ENCODE measurements at regions not wholly inside any gene's neighbourhood (a gene's known extent, or its start where the extent isn't known, plus 50 kb on each side); places are given as distances from the start of the nearest gene placed in this dataset.

GRCh38 chr5:67400752-67401151 lies 204.2 kb upstream of the CD180 start (continued):
- TF ChIP-seq, protein P1, sequence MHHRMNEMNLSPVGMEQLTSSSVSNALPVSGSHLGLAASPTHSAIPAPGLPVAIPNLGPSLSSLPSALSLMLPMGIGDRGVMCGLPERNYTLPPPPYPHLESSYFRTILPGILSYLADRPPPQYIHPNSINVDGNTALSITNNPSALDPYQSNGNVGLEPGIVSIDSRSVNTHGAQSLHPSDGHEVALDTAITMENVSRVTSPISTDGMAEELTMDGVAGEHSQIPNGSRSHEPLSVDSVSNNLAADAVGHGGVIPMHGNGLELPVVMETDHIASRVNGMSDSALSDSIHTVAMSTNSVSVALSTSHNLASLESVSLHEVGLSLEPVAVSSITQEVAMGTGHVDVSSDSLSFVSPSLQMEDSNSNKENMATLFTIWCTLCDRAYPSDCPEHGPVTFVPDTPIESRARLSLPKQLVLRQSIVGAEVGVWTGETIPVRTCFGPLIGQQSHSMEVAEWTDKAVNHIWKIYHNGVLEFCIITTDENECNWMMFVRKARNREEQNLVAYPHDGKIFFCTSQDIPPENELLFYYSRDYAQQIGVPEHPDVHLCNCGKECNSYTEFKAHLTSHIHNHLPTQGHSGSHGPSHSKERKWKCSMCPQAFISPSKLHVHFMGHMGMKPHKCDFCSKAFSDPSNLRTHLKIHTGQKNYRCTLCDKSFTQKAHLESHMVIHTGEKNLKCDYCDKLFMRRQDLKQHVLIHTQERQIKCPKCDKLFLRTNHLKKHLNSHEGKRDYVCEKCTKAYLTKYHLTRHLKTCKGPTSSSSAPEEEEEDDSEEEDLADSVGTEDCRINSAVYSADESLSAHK (tag by site-specific recombination; IDR thresholded peaks at IDR 0.05): no peak
- TF ChIP-seq ZNF140 (tag by site-specific recombination; IDR thresholded peaks at IDR 0.05): no peak
- TF ChIP-seq ZNF548 (tag by site-specific recombination; IDR thresholded peaks at IDR 0.05): no peak
- TF ChIP-seq ZNF157 (tag by site-specific recombination; IDR thresholded peaks at IDR 0.05): no peak
- no peak for TF ChIP-seq YY2 (tag by site-specific recombination; IDR thresholded peaks at IDR 0.05)
- no peak for TF ChIP-seq ZSCAN5A (tag by site-specific recombination; IDR thresholded peaks at IDR 0.05)

GRCh38 chr5:67395790-67396418 lies 199.3 kb upstream of the CD180 start:
- Histone ChIP-seq H3K9me3 (ENCODE audit: control insufficient read depth, insufficient read depth, low read depth, low read length) (no peaks in the 10 kb centered on the region), H3K4me3 (ENCODE audit: low read depth, low read length) (no peak overlapping the region), H3K4me1 (ENCODE audit: control insufficient read depth, insufficient read depth, low read length) (peaks cover under 1% of the 10 kb centered on the region; the same call in 1 of the 2 replicates), H3K27ac (ENCODE audit: extremely low read depth, low read depth, low read length) (no peak overlapping the region), H3K36me3 (ENCODE audit: control insufficient read depth in 2 of 2, insufficient read depth in 1 of 2, low read length in 2 of 2) (no peaks in the 10 kb centered on the region)
- ChIA-PET POLR2A (no interaction called here), CTCF (interaction anchor here (1.0 to 1.2 kb wide), 3 partner anchors 8 to 150 kb away, joined by 3 to 4 read pairs (median 3); no protein-coding TSS in a partner anchor)
- TF ChIP-seq ZFP41 (tag by site-specific recombination; IDR thresholded peaks at IDR 0.05; ENCODE audit: borderline replicate concordance) (no peak), MZF1 (tag by site-specific recombination; IDR thresholded peaks at IDR 0.05; ENCODE audit: borderline replicate concordance) (peak; percentile 40; the same call in 1 of the 2 replicates)

GRCh38 chr5:67393211-67393610 lies 196.6 kb upstream of the CD180 start:
- Histone ChIP-seq H3K4me3 (ENCODE audit: low read depth, low read length) (no peak overlapping the region), H3K27ac (ENCODE audit: extremely low read depth, low read depth, low read length) (no peak overlapping the region), H3K4me1 (ENCODE audit: control insufficient read depth, insufficient read depth, low read length) (no peaks in the 10 kb centered on the region), H3K36me3 (ENCODE audit: control insufficient read depth in 2 of 2, insufficient read depth in 1 of 2, low read length in 2 of 2) (no peaks in the 10 kb centered on the region), H3K9me3 (ENCODE audit: control insufficient read depth, insufficient read depth, low read depth, low read length) (no peaks in the 10 kb centered on the region)
- ChIA-PET POLR2A (no interaction called here), CTCF (no interaction called here)
- TF ChIP-seq, protein P1 (tag by site-specific recombination; IDR thresholded peaks at IDR 0.05): no peak
- no peak for TF ChIP-seq ZSCAN23 (tag by site-specific recombination; IDR thresholded peaks at IDR 0.05)
- TF ChIP-seq ZNF341 (tag by site-specific recombination; IDR thresholded peaks at IDR 0.05; ENCODE audit: low read depth): no peak
- TF ChIP-seq ZNF112 (tag by site-specific recombination; IDR thresholded peaks at IDR 0.05): no peak
- TF ChIP-seq ZBTB20 (tag by site-specific recombination; IDR thresholded peaks at IDR 0.05): no peak
- TF ChIP-seq ZNF560 (tag by site-specific recombination; IDR thresholded peaks at IDR 0.05; ENCODE audit: borderline replicate concordance): no peak
- TF ChIP-seq ZNF791 (tag by site-specific recombination; IDR thresholded peaks at IDR 0.05): no peak
- no peak for TF ChIP-seq ZNF521 (tag by site-specific recombination; IDR thresholded peaks at IDR 0.05)

Measured in HEK293 (cell line).